ENCODE measurements at regions not wholly inside any gene's neighbourhood (a gene's known extent, or its start where the extent isn't known, plus 50 kb on each side); places are given as distances from the start of the nearest gene placed in this dataset.

DNA sequence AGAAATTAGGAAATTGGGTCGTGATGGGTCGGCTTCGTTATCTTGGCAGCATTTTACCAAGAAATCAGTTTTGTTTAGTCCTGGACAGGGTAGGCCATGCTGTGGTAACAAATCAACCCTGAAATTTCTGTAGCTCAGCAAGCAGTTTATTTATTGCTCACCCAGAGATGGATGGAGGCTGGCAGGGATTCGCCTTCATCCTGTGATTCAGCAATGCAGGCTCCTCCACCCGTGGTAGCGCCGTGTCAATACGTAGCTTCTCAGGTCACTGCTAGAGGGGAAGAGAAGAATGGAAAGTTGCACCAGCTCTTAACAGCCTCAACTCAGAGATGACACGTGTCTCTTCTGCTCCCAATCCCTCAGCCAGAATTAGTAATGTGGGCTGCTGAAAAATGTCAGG is 157.0 kb upstream of the SGK1 start:
- 100% methylated on average over 1 of the region's 9 CpGs; no CpG with 5 or more reads in 1 of the 2 donors for WGBS, 2 donors (ENCODE audit: extremely low coverage in 2 of 2, insufficient read length in 2 of 2, insufficient replicate concordance in 1 of 2)
- DNase-seq (ENCODE audit: low spot score), result no peak

DNA sequence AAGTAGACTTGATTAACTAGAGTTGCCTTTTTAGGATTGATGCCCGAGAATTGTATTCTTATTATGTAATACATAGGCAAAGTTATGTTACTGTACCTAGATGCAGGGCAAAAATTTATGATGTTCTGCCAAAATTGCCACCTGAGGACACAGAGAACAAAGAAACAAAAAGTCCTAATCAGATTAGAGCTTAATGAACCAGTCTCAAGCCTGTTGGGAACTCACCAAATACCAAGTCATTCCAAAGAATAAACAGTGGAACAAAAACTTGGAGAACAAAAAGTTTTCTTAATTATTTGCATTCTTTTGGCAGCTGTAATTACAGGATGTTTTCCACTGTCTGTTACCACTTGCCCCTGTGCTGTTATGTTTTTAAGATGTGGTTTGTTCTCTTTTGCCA is 154.7 kb upstream of the SGK1 start:
- Histone ChIP-seq H3K4me3 (ENCODE audit: low read length in 2 of 2) (no peak overlapping the region), H3K27ac (replicated peaks; ENCODE audit: low read length) (no peak overlapping the region), H3K18ac (ENCODE audit: low read length) (no peak overlapping the region), H3K9me3 (replicated peaks in 1 of 2; ENCODE audit: control insufficient read depth in 2 of 2, insufficient read depth in 1 of 2, low read depth in 1 of 2, low read length in 2 of 2) (no peaks in the 10 kb centered on the region), H3K9ac (ENCODE audit: low read depth, low read length, poor library complexity) (no peak overlapping the region), H3K36me3 (replicated peaks in 1 of 2; ENCODE audit: control insufficient read depth in 2 of 2, insufficient read depth in 2 of 2, low read length in 2 of 2) (no peaks in the 10 kb centered on the region), H3K4ac (ENCODE audit: low read length) (no peak overlapping the region), H2BK5ac (ENCODE audit: low read length) (no peak overlapping the region), H4K91ac (ENCODE audit: low read depth, low read length, poor library complexity) (no peak overlapping the region), H4K8ac (ENCODE audit: low read depth, low read length) (no peak overlapping the region), H2BK15ac (ENCODE audit: low read length) (no peak overlapping the region), H2AK5ac (ENCODE audit: low read depth, low read length) (no peak overlapping the region), H2BK12ac (ENCODE audit: low read length) (no peak overlapping the region), H3K4me2 (ENCODE audit: insufficient read depth, low read length, poor library complexity, severe bottlenecking) (no peak overlapping the region), H3K23ac (ENCODE audit: low read depth, low read length, poor library complexity) (no peak overlapping the region), H3K14ac (ENCODE audit: low read length) (no peak overlapping the region), H3K79me1 (ENCODE audit: low read depth, low read length) (no peaks in the 10 kb centered on the region), H3K27me3 (ENCODE audit: control insufficient read depth in 3 of 3, insufficient read depth in 3 of 3, low read depth in 1 of 3, low read length in 3 of 3) (no peaks in the 10 kb centered on the region), H2AFZ (ENCODE audit: low read length) (no peak overlapping the region), H2BK120ac (ENCODE audit: low read depth, low read length) (no peak overlapping the region), H3K4me1 (ENCODE audit: control insufficient read depth in 2 of 2, insufficient read depth in 1 of 2, low read depth in 1 of 2, low read length in 2 of 2) (peaks cover 0 to 8% of the 10 kb centered on the region in 2 donors)
- WGBS, 2 donors (ENCODE audit: extremely low coverage in 2 of 2, insufficient read length in 2 of 2, insufficient replicate concordance in 1 of 2), result no CpG with 5 or more reads among the region's 1 CpG
- DNase-seq (ENCODE audit: low spot score), result no peak

More for the DNA sequence above, 157.0 kb upstream of the SGK1 start:
- Histone ChIP-seq H2AK5ac (ENCODE audit: low read depth, low read length) (no peak overlapping the region), H3K14ac (ENCODE audit: low read length) (no peak overlapping the region), H3K79me1 (ENCODE audit: low read depth, low read length) (no peaks in the 10 kb centered on the region), H3K4ac (ENCODE audit: low read length) (no peak overlapping the region), H2BK5ac (ENCODE audit: low read length) (no peak overlapping the region), H3K27ac (replicated peaks; ENCODE audit: low read length) (no peak overlapping the region), H2AFZ (ENCODE audit: low read length) (no peak overlapping the region), H3K4me1 (ENCODE audit: control insufficient read depth in 2 of 2, insufficient read depth in 1 of 2, low read depth in 1 of 2, low read length in 2 of 2) (peaks cover 4 to 6% of the 10 kb centered on the region in 2 donors), H3K9ac (ENCODE audit: low read depth, low read length, poor library complexity) (no peak overlapping the region), H4K91ac (ENCODE audit: low read depth, low read length, poor library complexity) (no peak overlapping the region), H2BK12ac (ENCODE audit: low read length) (no peak overlapping the region), H2BK120ac (ENCODE audit: low read depth, low read length) (no peak overlapping the region), H3K4me2 (ENCODE audit: insufficient read depth, low read length, poor library complexity, severe bottlenecking) (no peak overlapping the region), H3K36me3 (replicated peaks in 1 of 2; ENCODE audit: control insufficient read depth in 2 of 2, insufficient read depth in 2 of 2, low read length in 2 of 2) (no peaks in the 10 kb centered on the region), H3K4me3 (ENCODE audit: low read length in 2 of 2) (no peak overlapping the region), H3K23ac (ENCODE audit: low read depth, low read length, poor library complexity) (no peak overlapping the region), H3K18ac (ENCODE audit: low read length) (no peak overlapping the region), H3K27me3 (ENCODE audit: control insufficient read depth in 3 of 3, insufficient read depth in 3 of 3, low read depth in 1 of 3, low read length in 3 of 3) (no peaks in the 10 kb centered on the region), H2BK15ac (ENCODE audit: low read length) (no peak overlapping the region), H3K9me3 (replicated peaks in 1 of 2; ENCODE audit: control insufficient read depth in 2 of 2, insufficient read depth in 1 of 2, low read depth in 1 of 2, low read length in 2 of 2) (no peaks in the 10 kb centered on the region), H4K8ac (ENCODE audit: low read depth, low read length) (no peak overlapping the region)

DNA sequence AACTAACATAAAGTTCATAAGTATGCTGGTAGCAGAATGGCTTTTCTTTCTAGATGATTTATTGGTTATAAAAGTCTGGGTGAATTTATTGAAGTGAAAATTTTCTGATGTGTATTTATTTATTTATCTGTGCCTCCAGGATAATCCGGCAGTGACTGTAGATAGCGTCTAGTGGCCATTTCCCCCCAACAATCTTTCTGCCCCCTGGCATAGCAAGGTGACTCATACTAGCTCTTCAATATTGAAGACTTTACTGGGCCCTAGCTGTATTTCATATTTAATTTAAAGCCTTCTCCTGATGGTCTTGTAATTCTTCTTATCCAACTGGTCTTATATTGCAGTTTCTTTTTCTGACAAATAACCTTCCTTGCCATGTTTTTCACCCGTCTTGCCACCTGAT is 154.1 kb upstream of the SGK1 start:
- Histone ChIP-seq H2BK15ac (ENCODE audit: low read length) (no peak overlapping the region), H3K4me2 (ENCODE audit: insufficient read depth, low read length, poor library complexity, severe bottlenecking) (no peak overlapping the region), H2BK120ac (ENCODE audit: low read depth, low read length) (no peak overlapping the region), H2AK5ac (ENCODE audit: low read depth, low read length) (no peak overlapping the region), H3K36me3 (replicated peaks in 1 of 2; ENCODE audit: control insufficient read depth in 2 of 2, insufficient read depth in 2 of 2, low read length in 2 of 2) (no peaks in the 10 kb centered on the region), H3K14ac (ENCODE audit: low read length) (no peak overlapping the region), H3K18ac (ENCODE audit: low read length) (no peak overlapping the region), H4K91ac (ENCODE audit: low read depth, low read length, poor library complexity) (no peak overlapping the region), H3K79me1 (ENCODE audit: low read depth, low read length) (no peaks in the 10 kb centered on the region), H3K9me3 (replicated peaks in 1 of 2; ENCODE audit: control insufficient read depth in 2 of 2, insufficient read depth in 1 of 2, low read depth in 1 of 2, low read length in 2 of 2) (no peaks in the 10 kb centered on the region), H3K23ac (ENCODE audit: low read depth, low read length, poor library complexity) (no peak overlapping the region), H2BK12ac (ENCODE audit: low read length) (no peak overlapping the region), H4K8ac (ENCODE audit: low read depth, low read length) (no peak overlapping the region), H2BK5ac (ENCODE audit: low read length) (no peak overlapping the region), H3K27ac (replicated peaks; ENCODE audit: low read length) (no peak overlapping the region), H3K4ac (ENCODE audit: low read length) (no peak overlapping the region), H3K27me3 (ENCODE audit: control insufficient read depth in 3 of 3, insufficient read depth in 3 of 3, low read depth in 1 of 3, low read length in 3 of 3) (no peaks in the 10 kb centered on the region), H3K9ac (ENCODE audit: low read depth, low read length, poor library complexity) (no peak overlapping the region), H3K4me3 (ENCODE audit: low read length in 2 of 2) (no peak overlapping the region), H3K4me1 (ENCODE audit: control insufficient read depth in 2 of 2, insufficient read depth in 1 of 2, low read depth in 1 of 2, low read length in 2 of 2) (peaks cover 0 to 8% of the 10 kb centered on the region in 2 donors), H2AFZ (ENCODE audit: low read length) (no peak overlapping the region)
- WGBS, 2 donors (ENCODE audit: extremely low coverage in 2 of 2, insufficient read length in 2 of 2, insufficient replicate concordance in 1 of 2), result no CpG with 5 or more reads among the region's 3 CpGs
- DNase-seq (ENCODE audit: low spot score), result no peak

GRCh38 chr6:134470457-134470975 is 152.6 kb upstream of the SGK1 start:
- Histone ChIP-seq H2BK120ac (ENCODE audit: low read depth, low read length) (no peak overlapping the region), H2AK5ac (ENCODE audit: low read depth, low read length) (no peak overlapping the region), H3K4me2 (ENCODE audit: insufficient read depth, low read length, poor library complexity, severe bottlenecking) (no peak overlapping the region), H3K18ac (ENCODE audit: low read length) (no peak overlapping the region), H3K27me3 (ENCODE audit: control insufficient read depth in 3 of 3, insufficient read depth in 3 of 3, low read depth in 1 of 3, low read length in 3 of 3) (no peaks in the 10 kb centered on the region), H3K4me1 (ENCODE audit: control insufficient read depth in 2 of 2, insufficient read depth in 1 of 2, low read depth in 1 of 2, low read length in 2 of 2) (peaks cover 0 to 8% of the 10 kb centered on the region in 2 donors), H3K4ac (ENCODE audit: low read length) (no peak overlapping the region), H4K8ac (ENCODE audit: low read depth, low read length) (no peak overlapping the region), H2AFZ (ENCODE audit: low read length) (no peak overlapping the region), H3K23ac (ENCODE audit: low read depth, low read length, poor library complexity) (no peak overlapping the region), H3K14ac (ENCODE audit: low read length) (no peak overlapping the region), H3K4me3 (ENCODE audit: low read length in 2 of 2) (no peak overlapping the region), H4K91ac (ENCODE audit: low read depth, low read length, poor library complexity) (no peak overlapping the region), H3K36me3 (replicated peaks in 1 of 2; ENCODE audit: control insufficient read depth in 2 of 2, insufficient read depth in 2 of 2, low read length in 2 of 2) (no peaks in the 10 kb centered on the region), H2BK15ac (ENCODE audit: low read length) (no peak overlapping the region), H3K9me3 (replicated peaks in 1 of 2; ENCODE audit: control insufficient read depth in 2 of 2, insufficient read depth in 1 of 2, low read depth in 1 of 2, low read length in 2 of 2) (no peaks in the 10 kb centered on the region), H3K79me1 (ENCODE audit: low read depth, low read length) (no peaks in the 10 kb centered on the region), H3K9ac (ENCODE audit: low read depth, low read length, poor library complexity) (no peak overlapping the region), H3K27ac (replicated peaks; ENCODE audit: low read length) (no peak overlapping the region), H2BK12ac (ENCODE audit: low read length) (no peak overlapping the region), H2BK5ac (ENCODE audit: low read length) (no peak overlapping the region)
- no CpG with 5 or more reads among the region's 3 CpGs for WGBS, 2 donors (ENCODE audit: extremely low coverage in 2 of 2, insufficient read length in 2 of 2, insufficient replicate concordance in 1 of 2)
- DNase-seq (ENCODE audit: low spot score), result no peak

Data from neuronal stem cell (in vitro differentiated cells).